ENCODE measurements at regions not wholly inside any gene's neighbourhood (a gene's known extent, or its start where the extent isn't known, plus 50 kb on each side); places are given as distances from the start of the nearest gene placed in this dataset.

GRCh38 chr13:33383724-33384577 is 98.4 kb upstream of the STARD13 start:
- Histone ChIP-seq H3K4me3 (ENCODE audit: low read depth in 2 of 2, low read length in 2 of 2) (no peak overlapping the region), H3K36me3 (ENCODE audit: control insufficient read depth, insufficient read depth, low read length) (no peaks in the 10 kb centered on the region), H3K4me1 (ENCODE audit: control insufficient read depth, insufficient read depth, low read length) (no peaks in the 10 kb centered on the region), H3K27me3 (ENCODE audit: control insufficient read depth, insufficient read depth, low read length) (no peaks in the 10 kb centered on the region), H3K27ac (ENCODE audit: low read length) (no peak overlapping the region), H3K9me3 (ENCODE audit: control insufficient read depth, insufficient read depth, low read depth, low read length) (no peaks in the 10 kb centered on the region)
- DNase-seq (ENCODE audit: low read depth, low spot score) (no peak), ATAC-seq (no peak)
- intact Hi-C loops (cut with micrococcal nuclease; ENCODE audit: unreplicated experiment): no loop called here
- in situ Hi-C loops (cut with HindIII; ENCODE audit: low pct_unique_long_range_greater_than_20kb, low sequenced_read_pairs): no loop called here
- BruUV-seq (replicated peaks): no TSS peak
- ChIA-PET POLR2A (interaction anchor here (0.6 kb wide), 1 partner anchor 106 kb away, joined by 13 read pairs; no protein-coding TSS in a partner anchor), CTCF (no interaction called here)
- TF ChIP-seq SIN3A (IDR thresholded peaks at IDR 0.05; ENCODE audit: borderline replicate concordance, insufficient read depth, low read depth, low read length) (no peak), CTCF (IDR thresholded peaks at IDR 0.05) (no peak), REST (IDR thresholded peaks at IDR 0.05; ENCODE audit: insufficient read depth in 1 of 2, low read depth in 2 of 2, low read length in 1 of 2) (no peak), POLR2AphosphoS5 (IDR thresholded peaks at IDR 0.05; ENCODE audit: low read depth, low read length) (no peak), TCF7L2 (IDR thresholded peaks at IDR 0.05; ENCODE audit: low read depth, low read length) (no peak)

- Histone ChIP-seq H3K9me3 (ENCODE audit: control insufficient read depth, insufficient read depth, low read depth, low read length) (no peaks in the 10 kb centered on the region), H3K36me3 (ENCODE audit: control insufficient read depth, insufficient read depth, low read length) (no peaks in the 10 kb centered on the region), H3K27ac (ENCODE audit: low read length) (no peak overlapping the region), H3K4me3 (ENCODE audit: low read depth in 2 of 2, low read length in 2 of 2) (no peak overlapping the region), H3K27me3 (ENCODE audit: control insufficient read depth, insufficient read depth, low read length) (no peaks in the 10 kb centered on the region), H3K4me1 (ENCODE audit: control insufficient read depth, insufficient read depth, low read length) (no peaks in the 10 kb centered on the region)
- ATAC-seq: no peak; the same call in 1 of the 2 replicates
- TF ChIP-seq POLR2AphosphoS5 (IDR thresholded peaks at IDR 0.05; ENCODE audit: low read depth, low read length) (no peak), REST (IDR thresholded peaks at IDR 0.05; ENCODE audit: insufficient read depth in 1 of 2, low read depth in 2 of 2, low read length in 1 of 2) (no peak), TCF7L2 (IDR thresholded peaks at IDR 0.05; ENCODE audit: low read depth, low read length) (no peak), SIN3A (IDR thresholded peaks at IDR 0.05; ENCODE audit: borderline replicate concordance, insufficient read depth, low read depth, low read length) (no peak), CTCF (IDR thresholded peaks at IDR 0.05) (no peak)
- no TSS peak for BruUV-seq (replicated peaks)
- intact Hi-C loops (cut with micrococcal nuclease; ENCODE audit: unreplicated experiment): no loop called here
- POLR2A ChIA-PET: no interaction called here
- in situ Hi-C loops (cut with HindIII; ENCODE audit: low pct_unique_long_range_greater_than_20kb, low sequenced_read_pairs): no loop called here
- DNase-seq (ENCODE audit: low read depth, low spot score): no peak
- CTCF ChIA-PET: no interaction called here
Observed at GRCh38 chr13:33388286-33388998, 102.9 kb upstream of the STARD13 start.

All from Panc1 (cell line).